ENCODE measurements at regions not wholly inside any gene's neighbourhood (a gene's known extent, or its start where the extent isn't known, plus 50 kb on each side); places are given as distances from the start of the nearest gene placed in this dataset.

DNA sequence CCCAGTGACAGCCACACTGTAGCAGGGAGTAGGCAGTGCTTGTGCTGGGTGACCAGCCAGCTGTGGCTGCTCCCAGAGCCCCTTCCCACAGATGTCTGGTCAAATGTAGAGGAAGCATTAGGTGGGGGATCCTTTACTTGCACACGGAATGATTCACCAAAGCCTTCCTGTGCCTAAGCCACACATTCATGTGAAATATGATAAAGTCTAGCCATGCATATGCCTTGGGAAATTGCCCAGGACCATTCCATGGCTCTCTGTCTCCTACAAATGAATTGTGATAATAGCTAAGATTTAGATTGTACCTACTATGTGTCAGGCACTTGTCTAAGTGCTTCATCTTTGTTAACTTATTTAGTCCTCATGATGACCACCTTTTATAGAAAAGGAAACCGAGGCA, 217.5 kb upstream of the E2F8 start:
- H3K79me2 ChIP-seq (replicated peaks; ENCODE audit: insufficient read depth, low read length) = no peaks in the 10 kb centered on the region
- H3K9me2 ChIP-seq (ENCODE audit: insufficient read depth, low read length) = no peaks in the 10 kb centered on the region
- no peaks in the 10 kb centered on the region for H3K27me3 ChIP-seq (ENCODE audit: insufficient read depth, low read depth, low read length)
- no peaks in the 10 kb centered on the region for H3F3A ChIP-seq (ENCODE audit: insufficient read depth, low read length, poor library complexity, severe bottlenecking)
- H3K9me3 ChIP-seq (ENCODE audit: low read length) = no peaks in the 10 kb centered on the region
- no peak overlapping the region for H3K9ac ChIP-seq (ENCODE audit: low read length)
- H3K27ac ChIP-seq (ENCODE audit: low read length) = no peak overlapping the region
- H2AFZ ChIP-seq (ENCODE audit: low read depth, low read length) = no peak overlapping the region
- H4K20me1 ChIP-seq (ENCODE audit: insufficient read depth) = no peaks in the 10 kb centered on the region
- H3K36me3 ChIP-seq (ENCODE audit: insufficient read depth, low read length) = no peaks in the 10 kb centered on the region
- H3K4me3 ChIP-seq (ENCODE audit: low read length) = no peak overlapping the region
- no peak for TF ChIP-seq EZH2 (IDR thresholded peaks at IDR 0.05; ENCODE audit: borderline replicate concordance, insufficient read depth, low read length, poor library complexity, severe bottlenecking)
- TF ChIP-seq, protein P1, sequence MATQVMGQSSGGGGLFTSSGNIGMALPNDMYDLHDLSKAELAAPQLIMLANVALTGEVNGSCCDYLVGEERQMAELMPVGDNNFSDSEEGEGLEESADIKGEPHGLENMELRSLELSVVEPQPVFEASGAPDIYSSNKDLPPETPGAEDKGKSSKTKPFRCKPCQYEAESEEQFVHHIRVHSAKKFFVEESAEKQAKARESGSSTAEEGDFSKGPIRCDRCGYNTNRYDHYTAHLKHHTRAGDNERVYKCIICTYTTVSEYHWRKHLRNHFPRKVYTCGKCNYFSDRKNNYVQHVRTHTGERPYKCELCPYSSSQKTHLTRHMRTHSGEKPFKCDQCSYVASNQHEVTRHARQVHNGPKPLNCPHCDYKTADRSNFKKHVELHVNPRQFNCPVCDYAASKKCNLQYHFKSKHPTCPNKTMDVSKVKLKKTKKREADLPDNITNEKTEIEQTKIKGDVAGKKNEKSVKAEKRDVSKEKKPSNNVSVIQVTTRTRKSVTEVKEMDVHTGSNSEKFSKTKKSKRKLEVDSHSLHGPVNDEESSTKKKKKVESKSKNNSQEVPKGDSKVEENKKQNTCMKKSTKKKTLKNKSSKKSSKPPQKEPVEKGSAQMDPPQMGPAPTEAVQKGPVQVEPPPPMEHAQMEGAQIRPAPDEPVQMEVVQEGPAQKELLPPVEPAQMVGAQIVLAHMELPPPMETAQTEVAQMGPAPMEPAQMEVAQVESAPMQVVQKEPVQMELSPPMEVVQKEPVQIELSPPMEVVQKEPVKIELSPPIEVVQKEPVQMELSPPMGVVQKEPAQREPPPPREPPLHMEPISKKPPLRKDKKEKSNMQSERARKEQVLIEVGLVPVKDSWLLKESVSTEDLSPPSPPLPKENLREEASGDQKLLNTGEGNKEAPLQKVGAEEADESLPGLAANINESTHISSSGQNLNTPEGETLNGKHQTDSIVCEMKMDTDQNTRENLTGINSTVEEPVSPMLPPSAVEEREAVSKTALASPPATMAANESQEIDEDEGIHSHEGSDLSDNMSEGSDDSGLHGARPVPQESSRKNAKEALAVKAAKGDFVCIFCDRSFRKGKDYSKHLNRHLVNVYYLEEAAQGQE (IDR thresholded peaks at IDR 0.05; ENCODE audit: borderline replicate concordance) = no peak
- TF ChIP-seq TAF1 (IDR thresholded peaks at IDR 0.05; ENCODE audit: low read depth) = no peak
- no peak for TF ChIP-seq RAD21 (conservative IDR thresholded peaks at IDR 0.05)
- no peak for TF ChIP-seq SMC3 (conservative IDR thresholded peaks at IDR 0.05; ENCODE audit: poor library complexity)
- TF ChIP-seq MXI1 (conservative IDR thresholded peaks at IDR 0.05; ENCODE audit: poor library complexity, severe bottlenecking) = no peak
- no peak for TF ChIP-seq EP300 (conservative IDR thresholded peaks at IDR 0.05; ENCODE audit: poor library complexity, severe bottlenecking)
- no peak for TF ChIP-seq POLR2AphosphoS5 (IDR thresholded peaks at IDR 0.05)
- TF ChIP-seq, protein P2, sequence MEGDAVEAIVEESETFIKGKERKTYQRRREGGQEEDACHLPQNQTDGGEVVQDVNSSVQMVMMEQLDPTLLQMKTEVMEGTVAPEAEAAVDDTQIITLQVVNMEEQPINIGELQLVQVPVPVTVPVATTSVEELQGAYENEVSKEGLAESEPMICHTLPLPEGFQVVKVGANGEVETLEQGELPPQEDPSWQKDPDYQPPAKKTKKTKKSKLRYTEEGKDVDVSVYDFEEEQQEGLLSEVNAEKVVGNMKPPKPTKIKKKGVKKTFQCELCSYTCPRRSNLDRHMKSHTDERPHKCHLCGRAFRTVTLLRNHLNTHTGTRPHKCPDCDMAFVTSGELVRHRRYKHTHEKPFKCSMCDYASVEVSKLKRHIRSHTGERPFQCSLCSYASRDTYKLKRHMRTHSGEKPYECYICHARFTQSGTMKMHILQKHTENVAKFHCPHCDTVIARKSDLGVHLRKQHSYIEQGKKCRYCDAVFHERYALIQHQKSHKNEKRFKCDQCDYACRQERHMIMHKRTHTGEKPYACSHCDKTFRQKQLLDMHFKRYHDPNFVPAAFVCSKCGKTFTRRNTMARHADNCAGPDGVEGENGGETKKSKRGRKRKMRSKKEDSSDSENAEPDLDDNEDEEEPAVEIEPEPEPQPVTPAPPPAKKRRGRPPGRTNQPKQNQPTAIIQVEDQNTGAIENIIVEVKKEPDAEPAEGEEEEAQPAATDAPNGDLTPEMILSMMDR (IDR thresholded peaks at IDR 0.05; ENCODE audit: poor library complexity, severe bottlenecking) = no peak
- no peak overlapping the region for H3K4me2 ChIP-seq (ENCODE audit: low read length)

DNA sequence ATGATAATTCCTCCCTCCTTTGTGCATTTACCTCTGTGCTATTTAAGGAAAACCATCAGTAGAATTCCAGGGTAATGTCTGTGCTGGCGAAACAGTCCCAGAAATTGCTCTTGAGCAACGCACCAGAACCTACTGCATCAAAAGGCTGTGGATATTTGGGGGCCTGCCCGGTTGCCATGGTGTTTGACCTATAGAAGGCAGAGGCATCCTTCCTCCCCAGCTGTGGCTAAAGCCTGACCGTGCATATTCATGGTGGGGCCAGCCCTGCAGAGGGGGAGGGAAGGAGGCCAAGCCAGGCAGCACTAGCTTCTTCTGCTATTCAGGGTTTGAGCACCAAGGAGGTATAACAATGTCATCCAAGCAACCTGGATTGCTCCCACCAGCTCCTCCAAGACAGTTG, 215.0 kb upstream of the E2F8 start:
- Histone ChIP-seq H3K27ac (ENCODE audit: low read length) (no peak overlapping the region), H2AFZ (ENCODE audit: low read depth, low read length) (no peak overlapping the region), H3K9me3 (ENCODE audit: low read length) (no peaks in the 10 kb centered on the region), H4K20me1 (ENCODE audit: insufficient read depth) (no peaks in the 10 kb centered on the region), H3K9ac (ENCODE audit: low read length) (no peak overlapping the region), H3K79me2 (replicated peaks; ENCODE audit: insufficient read depth, low read length) (no peaks in the 10 kb centered on the region), H3K4me2 (ENCODE audit: low read length) (no peak overlapping the region), H3F3A (ENCODE audit: insufficient read depth, low read length, poor library complexity, severe bottlenecking) (no peaks in the 10 kb centered on the region), H3K27me3 (ENCODE audit: insufficient read depth, low read depth, low read length) (no peaks in the 10 kb centered on the region), H3K9me2 (ENCODE audit: insufficient read depth, low read length) (no peaks in the 10 kb centered on the region), H3K36me3 (ENCODE audit: insufficient read depth, low read length) (no peaks in the 10 kb centered on the region), H3K4me3 (ENCODE audit: low read length) (no peak overlapping the region)
- no peak for TF ChIP-seq TAF1 (IDR thresholded peaks at IDR 0.05; ENCODE audit: low read depth)
- TF ChIP-seq EP300 (conservative IDR thresholded peaks at IDR 0.05; ENCODE audit: poor library complexity, severe bottlenecking) = no peak
- TF ChIP-seq SMC3 (conservative IDR thresholded peaks at IDR 0.05; ENCODE audit: poor library complexity) = no peak
- TF ChIP-seq, protein P2 (IDR thresholded peaks at IDR 0.05; ENCODE audit: poor library complexity, severe bottlenecking) = no peak
- no peak for TF ChIP-seq POLR2AphosphoS5 (IDR thresholded peaks at IDR 0.05)
- TF ChIP-seq RAD21 (conservative IDR thresholded peaks at IDR 0.05) = no peak
- no peak for TF ChIP-seq MXI1 (conservative IDR thresholded peaks at IDR 0.05; ENCODE audit: poor library complexity, severe bottlenecking)
- no peak for TF ChIP-seq EZH2 (IDR thresholded peaks at IDR 0.05; ENCODE audit: borderline replicate concordance, insufficient read depth, low read length, poor library complexity, severe bottlenecking)
- TF ChIP-seq, protein P1 (IDR thresholded peaks at IDR 0.05; ENCODE audit: borderline replicate concordance) = no peak

Measured in neural cell (in vitro differentiated cells).